Natural killer cell (primary cell): ENCODE measurements at regions not wholly inside any gene's neighbourhood (a gene's known extent, or its start where the extent isn't known, plus 50 kb on each side); places are given as distances from the start of the nearest gene placed in this dataset.
"Not testable (repeated sequence)": the region's sequence is repeated elsewhere in the genome, so short reads cannot be mapped to it uniquely, and the experiment has no call there.

Experiments
- ATAC-seq, 3 donors: fragments of 150-1000 bp in 2 of 3; fragments of 200-7000 bp in 1 of 3; cut with Tn5 transposase; 1 replicate in 1 of 3; 2 replicates in 2 of 3; pipeline ENCODE4 v1.10.0; 2021; ENCODE audit warnings: mild to moderate bottlenecking in 2 of 3, moderate library complexity in 2 of 3
- DNase-seq, 2 donors: peaks; one replicate each; pipeline versions ENCODE4 v3.0.0 to v3.0.0-alpha.2; 2013 to 2021; ENCODE audit warnings: mixed read lengths in 1 of 2
- H3K27ac ChIP-seq: one replicate; pipeline ENCODE4 v1.5.1; 2013; ENCODE audit warnings: mild to moderate bottlenecking, low read length
- H3K27me3 ChIP-seq: one replicate; pipeline ENCODE4 v1.6.1; 2013; ENCODE audit warnings: low read length; ENCODE audit not compliant: control insufficient read depth, insufficient read depth
- H3K36me3 ChIP-seq: one replicate; pipeline ENCODE4 v1.6.1; 2013; ENCODE audit warnings: low read length; ENCODE audit not compliant: control insufficient read depth, insufficient read depth
- H3K4me1 ChIP-seq: one replicate; pipeline ENCODE4 v1.6.1; 2013; ENCODE audit warnings: low read length; ENCODE audit not compliant: control insufficient read depth, insufficient read depth
- H3K4me3 ChIP-seq: one replicate; pipeline ENCODE4 v1.5.1; 2013; ENCODE audit warnings: low read length
- H3K9me3 ChIP-seq: one replicate; pipeline ENCODE4 v1.6.1; 2013; ENCODE audit warnings: low read length; ENCODE audit not compliant: control insufficient read depth, insufficient read depth
- H3K27ac Mint-ChIP-seq, 2 donors: one replicate each; pipeline ENCODE4 v1.8.0; 2022; ENCODE audit warnings: mild to moderate bottlenecking in 2 of 2, mixed read lengths in 2 of 2, moderate library complexity in 1 of 2
- H3K27me3 Mint-ChIP-seq, 2 donors: one replicate each; pipeline ENCODE4 v1.8.0; 2022; ENCODE audit warnings: low read depth in 2 of 2, mixed read lengths in 2 of 2
- H3K36me3 Mint-ChIP-seq: one replicate; pipeline ENCODE4 v1.8.0; 2022; ENCODE audit warnings: mixed read lengths
- H3K4me1 Mint-ChIP-seq, 2 donors: one replicate each; pipeline ENCODE4 v1.8.0; 2022; ENCODE audit warnings: mixed read lengths in 2 of 2
- H3K4me3 Mint-ChIP-seq: one replicate; pipeline ENCODE4 v1.8.0; 2022; ENCODE audit warnings: mild to moderate bottlenecking, moderate library complexity, mixed read lengths
- H3K9me3 Mint-ChIP-seq, 2 donors: one replicate each; pipeline ENCODE4 v1.8.0; 2022; ENCODE audit warnings: mixed read lengths in 2 of 2
- WGBS: methylation state at CpG from one replicate; pipeline ENCODE4 v1.1.7; 2013; ENCODE audit warnings: missing lambda C conversion rate; ENCODE audit not compliant: insufficient coverage; 5-methylcytosine and 5-hydroxymethylcytosine counted together
- intact Hi-C: fragments of 100-400 bp; cut with micrococcal nuclease; formaldehyde crosslinking; loops from one replicate; pipeline ENCODE4 v1.14.2; 2022

DNA sequence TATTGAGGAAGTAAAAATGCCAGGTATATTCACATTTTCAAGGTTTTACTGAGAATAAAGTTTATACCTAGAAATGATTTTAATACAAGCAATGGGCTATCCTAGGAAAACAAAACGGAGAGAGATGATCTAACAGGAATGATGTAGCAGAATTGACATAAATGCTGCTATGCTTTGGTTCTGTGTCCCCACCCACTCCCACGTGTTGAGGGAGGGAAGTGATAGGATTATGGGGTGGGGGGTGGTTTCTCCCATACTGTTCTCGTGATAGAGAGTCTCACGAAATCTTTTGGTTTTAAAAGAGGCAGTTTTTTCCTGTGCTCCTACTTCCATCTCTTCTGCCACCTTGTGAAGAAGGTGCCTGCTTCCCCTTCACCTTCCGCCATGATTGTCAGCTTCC, 236.2 kb upstream of the ZNF337 start:
- WGBS: 50% methylated on average over 5 of the region's 5 CpGs
- DNase-seq, H3K9me3 Mint-ChIP-seq, H3K4me3 ChIP-seq, H3K4me3 Mint-ChIP-seq, H3K27ac ChIP-seq, H3K27ac Mint-ChIP-seq, H3K27me3 ChIP-seq, H3K4me1 ChIP-seq, ATAC-seq, H3K4me1 Mint-ChIP-seq, H3K36me3 Mint-ChIP-seq, intact Hi-C loops, H3K36me3 ChIP-seq, H3K9me3 ChIP-seq: not testable (repeated sequence)
- peaks cover 4 to 25% of the 10 kb centered on the region in 2 donors for H3K27me3 Mint-ChIP-seq

DNA sequence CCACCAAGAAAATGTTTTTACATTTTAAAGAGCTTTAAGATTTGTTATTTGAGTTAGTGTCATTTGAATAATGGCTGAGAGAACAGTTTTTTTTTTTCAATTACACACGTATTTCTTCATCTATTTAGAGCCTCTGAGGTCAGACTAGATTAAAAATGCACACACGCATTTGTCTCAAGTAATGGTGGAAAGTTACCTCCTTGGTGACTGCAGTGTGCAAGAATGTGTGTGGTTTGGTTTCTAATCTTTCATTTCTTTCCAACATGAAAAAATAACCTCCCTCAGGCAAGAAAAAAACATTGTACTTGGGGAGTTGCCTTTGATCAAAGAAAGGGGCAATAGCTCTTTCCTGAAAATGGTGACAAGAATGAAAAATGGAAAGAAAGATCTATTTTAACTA, 235.5 kb upstream of the ZNF337 start:
- H3K4me1 ChIP-seq, H3K4me1 Mint-ChIP-seq, H3K36me3 Mint-ChIP-seq, H3K4me3 Mint-ChIP-seq, H3K27ac Mint-ChIP-seq, DNase-seq, H3K27me3 ChIP-seq, intact Hi-C loops, ATAC-seq, H3K4me3 ChIP-seq, H3K27ac ChIP-seq, H3K9me3 ChIP-seq, H3K9me3 Mint-ChIP-seq, H3K36me3 ChIP-seq: not testable (repeated sequence)
- no CpG with 5 or more reads among the region's 2 CpGs for WGBS
- peaks cover 4 to 25% of the 10 kb centered on the region in 2 donors for H3K27me3 Mint-ChIP-seq

DNA sequence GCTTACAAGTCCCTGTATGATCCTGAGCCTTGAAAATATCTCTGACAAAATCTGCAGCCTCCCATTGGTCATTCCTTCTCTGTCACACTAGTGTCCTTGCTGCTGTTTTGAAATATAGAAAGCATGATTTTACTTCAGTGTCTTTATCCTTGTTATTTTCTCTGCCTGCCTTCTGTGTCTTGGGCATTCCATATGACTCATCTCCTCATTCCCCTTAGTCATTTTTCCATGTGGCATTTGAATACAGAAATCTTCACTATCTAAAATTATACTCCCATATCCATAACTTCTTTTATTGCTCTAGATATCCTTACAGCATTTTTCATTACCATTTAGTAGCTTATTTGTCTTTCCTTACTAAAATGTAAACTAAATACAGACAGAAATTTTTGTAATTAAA, 205.7 kb upstream of the ZNF337 start:
- H3K36me3 Mint-ChIP-seq, DNase-seq, H3K4me1 ChIP-seq, H3K9me3 ChIP-seq, H3K27ac ChIP-seq, H3K4me3 Mint-ChIP-seq, H3K27ac Mint-ChIP-seq, H3K9me3 Mint-ChIP-seq, ATAC-seq, H3K4me3 ChIP-seq, H3K4me1 Mint-ChIP-seq, H3K27me3 ChIP-seq, H3K36me3 ChIP-seq, intact Hi-C loops: not testable (repeated sequence)
- peaks cover 14 to 38% of the 10 kb centered on the region in 2 donors for H3K27me3 Mint-ChIP-seq

DNA sequence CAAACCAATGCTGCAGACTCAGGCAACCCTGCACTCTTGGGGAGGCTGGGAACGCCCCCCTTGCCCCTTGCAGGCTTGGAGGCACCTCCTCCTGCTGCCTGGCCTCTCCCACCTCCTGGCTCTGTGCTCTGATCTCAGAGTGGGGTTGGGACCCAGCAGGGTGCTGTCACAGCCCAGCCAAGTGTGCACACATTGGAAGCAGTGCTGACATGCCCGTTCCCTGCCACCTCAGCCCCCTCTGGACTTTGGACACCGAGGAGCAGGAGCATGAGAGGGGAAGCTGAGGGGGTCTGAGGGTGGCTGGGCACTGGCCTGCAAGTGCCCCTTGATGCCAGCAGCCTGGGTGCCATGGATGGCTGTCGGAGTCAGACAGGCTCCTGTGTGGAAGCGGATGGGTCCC, 202.0 kb upstream of the ZNF337 start:
- H3K9me3 Mint-ChIP-seq, ATAC-seq, H3K27ac ChIP-seq, intact Hi-C loops, H3K4me1 Mint-ChIP-seq, H3K4me3 Mint-ChIP-seq, DNase-seq, H3K27me3 ChIP-seq, H3K27ac Mint-ChIP-seq, H3K36me3 ChIP-seq, H3K9me3 ChIP-seq, H3K4me1 ChIP-seq, H3K4me3 ChIP-seq, H3K36me3 Mint-ChIP-seq: not testable (repeated sequence)
- H3K27me3 Mint-ChIP-seq: peaks cover 6 to 15% of the 10 kb centered on the region in 2 donors
- WGBS: 77% methylated on average over 5 of the region's 5 CpGs

DNA sequence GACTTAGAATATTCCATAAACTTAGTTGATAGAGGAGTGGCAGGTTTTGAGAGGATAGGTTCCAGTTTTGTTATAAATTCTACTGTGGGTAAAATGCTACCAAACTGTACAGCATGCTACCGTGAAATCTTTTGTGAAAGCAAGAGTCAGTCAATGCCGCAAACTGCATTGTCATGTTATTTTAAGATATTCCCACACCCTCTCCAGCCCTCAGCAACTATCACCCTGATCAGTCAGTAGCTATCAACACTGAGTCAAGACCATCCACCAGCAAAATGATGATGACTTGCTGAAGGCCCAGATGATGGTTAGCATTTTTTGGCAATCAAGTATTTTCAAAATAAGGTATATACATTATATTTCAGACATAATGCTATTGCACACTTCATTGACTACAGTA, 182.4 kb upstream of the ZNF337 start:
- DNase-seq, H3K36me3 ChIP-seq, H3K4me1 ChIP-seq, H3K4me3 ChIP-seq, H3K9me3 Mint-ChIP-seq, H3K27me3 ChIP-seq, H3K9me3 ChIP-seq, H3K4me1 Mint-ChIP-seq, H3K36me3 Mint-ChIP-seq, H3K27ac ChIP-seq, ATAC-seq, H3K4me3 Mint-ChIP-seq, H3K27ac Mint-ChIP-seq, intact Hi-C loops: not testable (repeated sequence)
- H3K27me3 Mint-ChIP-seq: peaks cover 8 to 22% of the 10 kb centered on the region in 2 donors
- WGBS: 90% methylated on average over 2 of the region's 2 CpGs

DNA sequence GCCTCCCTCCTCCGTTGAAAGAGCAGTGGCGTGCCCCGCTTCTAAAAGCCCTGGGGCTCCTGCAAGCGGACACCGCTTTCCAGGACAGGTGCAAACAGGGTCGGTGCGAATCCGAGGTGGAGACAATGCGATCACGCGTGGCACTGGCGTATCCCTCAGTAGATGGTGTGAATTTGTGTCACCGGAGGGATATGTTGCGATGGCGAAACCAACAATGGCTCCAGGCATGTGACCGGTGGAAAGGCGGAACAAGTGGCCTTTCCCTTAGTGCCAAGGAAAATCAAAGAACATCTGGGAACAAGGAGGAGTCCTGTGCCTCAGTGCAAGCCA, 172.0 kb upstream of the ZNF337 start:
- H3K36me3 Mint-ChIP-seq, H3K27ac ChIP-seq, H3K9me3 Mint-ChIP-seq, H3K9me3 ChIP-seq, DNase-seq, ATAC-seq, intact Hi-C loops, H3K36me3 ChIP-seq: not testable (repeated sequence)
- Histone ChIP-seq H3K27me3 (peaks cover 14% of the 10 kb centered on the region), H3K4me3 (peak overlapping the region; percentile 42), H3K4me1 (peaks cover 32% of the 10 kb centered on the region)
- Mint-ChIP-seq H3K27ac (peak overlapping the region in 1 of 2 donors; percentile 27), H3K4me3 (peak overlapping the region; percentile 62), H3K4me1 (peaks cover 31 to 45% of the 10 kb centered on the region in 2 donors), H3K27me3 (peaks cover 45 to 59% of the 10 kb centered on the region in 2 donors)
- WGBS: 34% methylated on average over 17 of the region's 17 CpGs
